NB4 (cell line): ENCODE measurements at regions not wholly inside any gene's neighbourhood (a gene's known extent, or its start where the extent isn't known, plus 50 kb on each side); places are given as distances from the start of the nearest gene placed in this dataset.

Source experiments
- DNase-seq: peaks from one replicate; pipeline ENCODE4 v3.0.0; 2010; ENCODE audit warnings: low read depth
- H3K4me3 ChIP-seq: one replicate; pipeline ENCODE4 v1.5.1; 2011; ENCODE audit warnings: mild to moderate bottlenecking, low read depth, low read length, moderate library complexity
- CTCF ChIP-seq: IDR thresholded peaks from one replicate; pipeline ENCODE4 v1.5.1; 2012; ENCODE audit warnings: low read depth, low read length
- MAX ChIP-seq: IDR thresholded peaks from 2 replicates; pipeline ENCODE4 v1.6.1; 2011; ENCODE audit warnings: low read depth, low read length
- MYC ChIP-seq: IDR thresholded peaks from 2 replicates; pipeline ENCODE4 v1.6.1; 2011; ENCODE audit warnings: low read depth, low read length
- POLR2A ChIP-seq: IDR thresholded peaks from 2 replicates; pipeline ENCODE4 v1.6.1; 2011; ENCODE audit warnings: mild to moderate bottlenecking; ENCODE audit not compliant: insufficient read length; ENCODE audit errors: extremely low read depth

GRCh38 chr7:132691201-132691600 is 114.9 kb upstream of the PLXNA4 start:
- no peak overlapping the region for H3K4me3 ChIP-seq
- no peak for TF ChIP-seq MAX
- TF ChIP-seq MYC = no peak
- TF ChIP-seq POLR2A = no peak
- no peak for TF ChIP-seq CTCF
- DNase-seq = no peak

- no peak overlapping the region for H3K4me3 ChIP-seq
- TF ChIP-seq CTCF (no peak), MAX (no peak), MYC (no peak), POLR2A (no peak)
- DNase-seq = no peak
Measured at GRCh38 chr7:132690174-132690573, 113.9 kb upstream of the PLXNA4 start.

GRCh38 chr7:132687981-132688383 is 111.7 kb upstream of the PLXNA4 start:
- H3K4me3 ChIP-seq = no peak overlapping the region

GRCh38 chr7:132687016-132687415 is 110.7 kb upstream of the PLXNA4 start:
- no peak for TF ChIP-seq MAX
- no peak for TF ChIP-seq MYC
- no peak for TF ChIP-seq CTCF
- TF ChIP-seq POLR2A = no peak
- no peak for DNase-seq
- H3K4me3 ChIP-seq = no peak overlapping the region

More at GRCh38 chr7:132687981-132688383, 111.7 kb upstream of the PLXNA4 start:
- DNase-seq = no peak
- no peak for TF ChIP-seq POLR2A
- no peak for TF ChIP-seq CTCF
- TF ChIP-seq MYC = no peak
- no peak for TF ChIP-seq MAX

GRCh38 chr7:132685277-132685676 is 109.0 kb upstream of the PLXNA4 start:
- DNase-seq = no peak
- no peak overlapping the region for H3K4me3 ChIP-seq
- TF ChIP-seq POLR2A (no peak), MAX (no peak), CTCF (no peak), MYC (no peak)
